Sigmoid colon (tissue), 4 donors: ENCODE measurements at regions not wholly inside any gene's neighbourhood (a gene's known extent, or its start where the extent isn't known, plus 50 kb on each side); places are given as distances from the start of the nearest gene placed in this dataset.

Experiments
- EP300 ChIP-seq, 4 donors: sonication (generic); formaldehyde crosslinking; IDR thresholded peaks; one replicate each; pipeline ENCODE4 v1.6.1; 2017; ENCODE audit warnings: antibody characterized with exemption in 4 of 4
- POLR2A ChIP-seq, 2 donors: fragments of 450-650 bp; IDR thresholded peaks; one replicate each; pipeline ENCODE4 v1.6.1; 2016; ENCODE audit warnings: antibody characterized with exemption in 2 of 2, mild to moderate bottlenecking in 2 of 2, moderate library complexity in 2 of 2
- POLR2AphosphoS5 ChIP-seq, 4 donors: sonication (generic); formaldehyde crosslinking; IDR thresholded peaks; one replicate each; pipeline ENCODE4 v1.6.1; 2017; ENCODE audit warnings: antibody characterized with exemption in 4 of 4
- TF ChIP-seq, protein P1 (sequence below), 4 experiments: fragments of 450-650 bp in 3 of 4; fragments of 200-600 bp in 1 of 4; IDR thresholded peaks; one replicate each; pipeline ENCODE4 v1.5.1; 2016 to 2019; ENCODE audit warnings: antibody characterized with exemption in 4 of 4, mild to moderate bottlenecking in 3 of 4, moderate library complexity in 2 of 4

DNA sequence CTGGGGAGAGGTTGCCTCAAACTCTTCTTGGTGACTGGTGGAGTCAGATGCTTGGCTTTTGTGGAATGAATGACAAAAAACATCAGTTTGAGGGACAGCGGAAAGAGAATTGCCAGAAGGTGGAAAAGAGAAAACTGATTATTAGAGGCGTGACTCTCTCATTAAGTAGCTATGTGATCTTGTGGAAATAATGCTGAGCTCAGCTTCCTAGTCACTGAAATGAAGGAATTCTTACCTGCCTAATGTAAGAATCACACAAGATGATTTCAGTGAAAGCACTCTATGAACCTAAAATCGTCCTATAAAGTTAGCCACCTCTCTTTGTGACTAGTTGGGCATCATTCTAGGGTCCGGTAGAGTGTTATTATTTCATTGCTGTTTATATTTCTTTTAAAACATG is 498.8 kb downstream of the TMEM135 start:
- TF ChIP-seq, protein P1, sequence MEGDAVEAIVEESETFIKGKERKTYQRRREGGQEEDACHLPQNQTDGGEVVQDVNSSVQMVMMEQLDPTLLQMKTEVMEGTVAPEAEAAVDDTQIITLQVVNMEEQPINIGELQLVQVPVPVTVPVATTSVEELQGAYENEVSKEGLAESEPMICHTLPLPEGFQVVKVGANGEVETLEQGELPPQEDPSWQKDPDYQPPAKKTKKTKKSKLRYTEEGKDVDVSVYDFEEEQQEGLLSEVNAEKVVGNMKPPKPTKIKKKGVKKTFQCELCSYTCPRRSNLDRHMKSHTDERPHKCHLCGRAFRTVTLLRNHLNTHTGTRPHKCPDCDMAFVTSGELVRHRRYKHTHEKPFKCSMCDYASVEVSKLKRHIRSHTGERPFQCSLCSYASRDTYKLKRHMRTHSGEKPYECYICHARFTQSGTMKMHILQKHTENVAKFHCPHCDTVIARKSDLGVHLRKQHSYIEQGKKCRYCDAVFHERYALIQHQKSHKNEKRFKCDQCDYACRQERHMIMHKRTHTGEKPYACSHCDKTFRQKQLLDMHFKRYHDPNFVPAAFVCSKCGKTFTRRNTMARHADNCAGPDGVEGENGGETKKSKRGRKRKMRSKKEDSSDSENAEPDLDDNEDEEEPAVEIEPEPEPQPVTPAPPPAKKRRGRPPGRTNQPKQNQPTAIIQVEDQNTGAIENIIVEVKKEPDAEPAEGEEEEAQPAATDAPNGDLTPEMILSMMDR (IDR thresholded peaks at IDR 0.05) = no peak
- no peak for TF ChIP-seq POLR2A (IDR thresholded peaks at IDR 0.05)
- no peak for TF ChIP-seq POLR2AphosphoS5 (IDR thresholded peaks at IDR 0.05)
- TF ChIP-seq EP300 (IDR thresholded peaks at IDR 0.05) = no peak
